ENCODE measurements at regions not wholly inside any gene's neighbourhood (a gene's known extent, or its start where the extent isn't known, plus 50 kb on each side); places are given as distances from the start of the nearest gene placed in this dataset.

DNA sequence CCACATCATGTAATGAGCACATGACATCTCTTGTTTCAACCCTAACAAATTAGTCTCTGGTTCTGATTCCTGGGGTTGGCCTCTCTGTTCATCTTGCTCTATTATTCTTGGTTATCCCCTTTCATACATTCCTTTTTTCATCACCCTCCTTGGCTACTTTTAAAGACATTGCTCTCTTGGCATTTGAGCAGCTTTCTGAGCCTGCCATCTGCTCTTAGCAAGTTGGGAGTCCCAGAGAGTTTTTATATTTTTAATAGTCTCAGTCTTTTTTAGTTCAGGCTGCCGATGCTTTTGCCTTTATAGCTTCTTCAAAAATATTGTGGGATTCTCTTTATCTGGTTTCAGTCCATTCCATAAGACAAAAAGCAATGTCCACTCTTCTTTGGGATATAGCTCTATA lies 1270.9 kb downstream of the ADGRL3 start:
- TF ChIP-seq EZH2 (conservative IDR thresholded peaks at IDR 0.05; ENCODE audit: low read depth, low read length) (no peak), POLR2AphosphoS2 (IDR thresholded peaks at IDR 0.05; ENCODE audit: low read depth, low read length) (no peak), ELF4 (CRISPR knock-in tag; IDR thresholded peaks at IDR 0.05; ENCODE audit: borderline replicate concordance) (no peak), KDM1A (CRISPR knock-in tag; IDR thresholded peaks at IDR 0.05) (no peak), GABPA (IDR thresholded peaks at IDR 0.05; ENCODE audit: low read depth, low read length) (no peak), GABPA (CRISPR knock-in tag; IDR thresholded peaks at IDR 0.05; ENCODE audit: low read depth) (no peak), RELA (CRISPR knock-in tag; IDR thresholded peaks at IDR 0.05) (no peak), DNMT3B (CRISPR knock-in tag; conservative IDR thresholded peaks at IDR 0.05) (no peak), POLR2G (IDR thresholded peaks at IDR 0.05; ENCODE audit: low read depth, low read length) (no peak)
- TF ChIP-seq, protein P1, sequence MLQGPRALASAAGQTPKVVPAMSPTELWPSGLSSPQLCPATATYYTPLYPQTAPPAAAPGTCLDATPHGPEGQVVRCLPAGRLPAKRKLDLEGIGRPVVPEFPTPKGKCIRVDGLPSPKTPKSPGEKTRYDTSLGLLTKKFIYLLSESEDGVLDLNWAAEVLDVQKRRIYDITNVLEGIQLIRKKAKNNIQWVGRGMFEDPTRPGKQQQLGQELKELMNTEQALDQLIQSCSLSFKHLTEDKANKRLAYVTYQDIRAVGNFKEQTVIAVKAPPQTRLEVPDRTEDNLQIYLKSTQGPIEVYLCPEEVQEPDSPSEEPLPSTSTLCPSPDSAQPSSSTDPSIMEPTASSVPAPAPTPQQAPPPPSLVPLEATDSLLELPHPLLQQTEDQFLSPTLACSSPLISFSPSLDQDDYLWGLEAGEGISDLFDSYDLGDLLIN (CRISPR knock-in tag; IDR thresholded peaks at IDR 0.05; ENCODE audit: borderline replicate concordance) = no peak
- TF ChIP-seq, protein P2, sequence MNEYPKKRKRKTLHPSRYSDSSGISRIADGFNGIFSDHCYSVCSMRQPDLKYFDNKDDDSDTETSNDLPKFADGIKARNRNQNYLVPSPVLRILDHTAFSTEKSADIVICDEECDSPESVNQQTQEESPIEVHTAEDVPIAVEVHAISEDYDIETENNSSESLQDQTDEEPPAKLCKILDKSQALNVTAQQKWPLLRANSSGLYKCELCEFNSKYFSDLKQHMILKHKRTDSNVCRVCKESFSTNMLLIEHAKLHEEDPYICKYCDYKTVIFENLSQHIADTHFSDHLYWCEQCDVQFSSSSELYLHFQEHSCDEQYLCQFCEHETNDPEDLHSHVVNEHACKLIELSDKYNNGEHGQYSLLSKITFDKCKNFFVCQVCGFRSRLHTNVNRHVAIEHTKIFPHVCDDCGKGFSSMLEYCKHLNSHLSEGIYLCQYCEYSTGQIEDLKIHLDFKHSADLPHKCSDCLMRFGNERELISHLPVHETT (CRISPR knock-in tag; conservative IDR thresholded peaks at IDR 0.05) = no peak

Measured in HepG2 (cell line).